ENCODE measurements at regions not wholly inside any gene's neighbourhood (a gene's known extent, or its start where the extent isn't known, plus 50 kb on each side); places are given as distances from the start of the nearest gene placed in this dataset.

DNA sequence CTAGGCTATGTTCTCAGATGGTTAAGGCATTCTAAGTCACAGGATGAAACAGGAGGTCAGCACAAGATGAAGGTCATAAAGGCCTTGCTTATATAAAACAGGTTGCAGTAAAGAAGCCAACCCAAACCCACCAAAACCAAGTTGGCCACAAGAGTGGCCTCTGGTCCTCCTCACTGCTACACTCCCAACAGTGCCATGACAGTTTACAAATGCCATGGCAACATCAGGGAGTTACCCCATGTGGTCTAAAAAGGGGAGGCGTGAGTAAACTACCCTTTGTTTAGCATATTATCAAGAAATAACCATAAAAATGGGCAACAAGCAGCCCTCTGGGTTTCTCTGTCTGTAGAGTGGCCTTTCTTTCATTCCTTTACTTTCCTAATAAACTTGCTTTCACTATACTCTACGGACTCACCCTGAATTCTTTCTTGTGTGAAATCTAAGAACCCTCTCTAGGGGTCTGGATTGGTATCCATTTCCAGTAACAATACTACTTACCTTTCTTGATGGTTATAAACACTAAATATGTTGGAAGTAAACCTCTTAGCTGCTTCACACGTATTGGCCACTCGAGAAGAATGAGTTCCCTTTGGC lies 1237.9 kb downstream of the FAM181B start:
- no peak for DNase-seq

DNA sequence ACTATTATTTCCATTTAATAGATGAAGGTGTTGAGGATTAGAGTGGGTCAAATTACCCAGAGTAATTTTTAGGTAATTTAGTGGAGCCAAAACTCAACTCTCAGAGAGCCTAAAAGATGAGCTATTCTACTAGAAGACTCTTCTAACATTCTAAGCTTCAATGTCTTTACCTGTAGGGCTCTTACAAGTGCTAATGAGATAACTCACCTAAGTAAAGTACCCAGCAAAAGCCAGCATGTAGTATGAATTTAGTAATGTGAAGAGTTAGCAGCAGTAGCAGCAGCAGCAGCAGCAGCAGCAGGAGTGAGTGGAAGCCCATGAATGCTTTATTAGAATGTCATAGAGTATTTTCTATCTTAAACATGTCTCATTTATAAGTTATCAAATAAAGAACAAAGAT lies 1239.2 kb downstream of the FAM181B start:
- no peak for DNase-seq

DNA sequence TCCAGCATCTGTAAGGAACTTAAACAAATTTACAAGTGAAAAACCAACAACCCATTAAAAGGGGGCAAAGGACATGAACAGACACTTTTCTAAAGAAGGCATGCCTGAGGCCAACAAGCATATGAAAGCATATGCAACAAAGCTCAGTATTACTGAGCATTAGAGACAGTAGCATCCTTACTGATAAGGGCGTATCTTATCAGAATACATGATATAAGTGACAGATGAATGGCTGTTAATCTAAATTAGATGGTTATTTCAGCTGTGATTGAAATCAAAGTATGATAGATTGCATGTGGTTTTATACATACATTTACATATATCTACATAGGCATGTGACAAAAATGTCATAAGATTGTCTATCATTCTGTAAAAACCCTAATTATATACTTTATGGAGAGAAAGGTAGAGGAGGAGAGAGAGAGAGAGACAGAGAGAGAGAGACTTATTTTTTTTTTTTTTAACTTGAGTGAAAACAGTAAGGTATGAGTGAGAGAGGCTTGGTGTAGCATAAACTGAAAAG lies 1240.7 kb downstream of the FAM181B start:
- no peak for DNase-seq

DNA sequence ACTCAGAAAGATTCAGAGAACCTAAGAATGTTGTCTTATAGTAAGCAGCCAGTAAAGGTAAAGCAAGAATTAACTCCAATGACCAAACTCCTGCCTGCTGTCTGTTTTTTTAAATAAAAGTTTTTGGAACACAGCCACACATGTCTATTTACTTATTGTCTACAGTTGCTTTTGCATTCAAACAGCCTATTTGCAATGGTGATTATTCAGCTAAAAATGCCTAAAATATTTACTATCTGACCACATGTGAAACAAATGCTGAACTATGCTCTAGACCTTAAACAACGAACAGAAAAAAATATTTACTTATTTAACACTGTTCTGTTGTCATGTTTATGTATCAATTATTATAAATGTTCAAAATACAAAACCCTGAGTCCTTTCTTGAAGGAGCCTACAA lies 1246.6 kb downstream of the FAM181B start:
- no peak for DNase-seq

DNA sequence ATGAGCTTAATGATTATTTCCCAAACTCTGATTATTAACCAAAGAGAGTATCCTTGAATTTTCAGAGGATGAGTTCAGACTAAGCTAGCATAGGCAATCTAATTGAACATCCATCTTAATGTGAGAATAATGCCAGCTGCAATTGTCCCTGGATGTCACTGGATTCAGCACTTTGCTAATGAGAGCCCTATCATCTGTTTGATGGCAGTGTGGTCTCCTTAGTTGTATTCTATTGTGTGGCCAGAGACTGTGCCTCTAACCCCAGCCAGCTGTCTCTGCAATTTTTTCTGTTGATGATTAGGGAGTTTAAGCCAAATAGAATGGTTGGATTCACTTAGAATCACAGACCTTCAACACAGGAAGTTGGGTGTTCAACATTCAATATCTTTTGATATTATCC lies 1249.5 kb downstream of the FAM181B start:
- no peak for DNase-seq

DNA sequence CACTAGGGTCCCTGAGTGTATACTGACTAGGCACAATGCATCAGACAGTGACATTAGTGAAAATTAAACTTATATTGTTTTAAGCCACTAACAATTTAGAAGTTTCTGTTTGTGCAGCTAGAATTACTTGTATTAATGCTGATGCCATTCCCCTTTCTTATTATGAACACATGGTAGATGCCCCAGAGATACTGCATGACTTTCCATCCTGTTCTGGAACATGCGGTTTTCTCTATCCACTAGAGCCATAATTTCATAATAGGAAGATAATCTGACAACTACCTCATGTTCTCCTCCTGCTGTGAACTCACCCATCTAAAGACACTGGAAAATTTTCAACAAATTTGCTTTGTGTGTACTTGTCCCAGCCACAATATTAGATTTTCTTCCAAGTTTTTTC lies 1256.4 kb downstream of the FAM181B start:
- no peak for DNase-seq

DNA sequence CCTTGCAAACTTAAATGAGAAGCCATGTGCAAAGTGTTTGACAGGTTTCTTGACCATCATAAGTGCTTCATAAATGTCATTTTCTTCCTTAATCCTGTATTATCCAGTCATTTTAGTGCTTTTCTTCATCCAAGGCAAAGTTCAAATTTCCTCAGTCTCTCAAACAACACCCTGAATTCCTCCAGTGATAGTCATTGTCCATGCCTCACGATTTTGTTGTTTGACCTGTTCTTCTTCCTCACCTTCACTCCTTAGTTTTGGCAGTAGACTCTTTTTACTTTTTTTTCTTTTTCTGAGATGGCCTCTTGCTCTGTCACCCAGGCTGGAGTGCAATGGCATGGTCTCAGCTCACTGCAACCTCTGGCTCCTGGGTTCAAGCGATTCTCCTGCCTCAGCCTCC lies 1257.3 kb downstream of the FAM181B start:
- no peak for DNase-seq

DNA sequence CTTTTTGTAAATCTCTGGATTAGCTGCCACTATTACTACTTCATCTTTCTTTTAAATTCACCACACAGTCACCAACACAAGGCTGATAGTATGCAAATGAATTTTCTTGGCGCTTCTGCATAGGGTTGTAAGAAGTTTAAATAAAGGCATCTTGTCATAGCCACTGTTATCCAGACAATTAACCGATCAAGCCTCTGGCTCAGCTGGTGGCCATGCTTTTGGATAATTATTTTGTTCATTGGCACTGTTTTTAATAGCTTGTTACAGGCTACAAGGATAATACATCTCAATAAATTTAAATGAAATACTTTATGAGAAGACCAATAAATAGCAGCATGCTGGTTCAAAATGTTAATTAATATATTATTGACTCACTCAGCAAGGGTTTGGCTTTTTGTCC lies 1261.0 kb downstream of the FAM181B start:
- no peak for DNase-seq

DNA sequence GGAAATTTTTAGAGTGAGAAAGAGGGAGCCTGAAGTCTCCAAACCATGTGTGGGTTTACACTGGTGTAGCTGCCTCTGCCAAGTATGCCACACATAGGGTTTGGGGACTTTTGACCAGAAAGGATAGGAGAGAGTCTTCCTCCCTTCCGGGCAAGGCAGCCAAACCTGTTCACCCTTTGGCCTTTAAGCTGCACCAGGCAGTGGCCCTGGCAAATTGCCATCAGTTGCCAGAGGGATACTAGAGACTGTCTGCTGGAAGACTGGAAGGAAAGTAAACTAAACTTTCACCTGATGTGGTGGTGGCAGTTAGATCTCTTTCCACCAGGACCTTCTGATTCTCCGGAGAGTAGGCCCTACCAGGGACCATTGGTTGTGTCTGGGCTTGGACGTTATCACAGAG lies 1263.2 kb downstream of the FAM181B start:
- no peak for DNase-seq

DNA sequence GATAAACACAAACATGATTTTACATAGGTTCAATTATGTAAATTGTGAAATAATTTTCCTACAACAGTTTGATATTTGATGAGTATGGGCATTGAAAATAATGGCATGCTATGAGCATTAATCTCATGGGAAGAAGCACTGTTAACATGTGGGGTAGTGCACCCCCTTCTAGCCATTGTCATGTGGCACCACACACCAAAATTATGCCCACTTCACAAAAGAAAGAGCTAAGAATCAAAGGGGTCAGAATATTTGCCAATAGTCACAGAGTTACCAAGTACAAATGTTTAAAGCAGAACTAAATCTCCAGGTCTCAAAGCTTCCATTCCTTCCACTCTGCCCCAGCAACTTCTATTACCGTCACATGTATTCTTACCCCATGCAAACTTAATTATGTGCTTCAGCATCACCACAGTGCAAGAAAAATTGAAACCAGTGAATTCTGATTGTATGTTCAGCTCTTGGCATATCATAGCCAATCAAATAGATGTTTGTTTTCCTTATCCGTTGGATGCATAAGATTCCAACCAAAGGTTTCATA lies 1273.8 kb downstream of the FAM181B start:
- no peak for DNase-seq

DNA sequence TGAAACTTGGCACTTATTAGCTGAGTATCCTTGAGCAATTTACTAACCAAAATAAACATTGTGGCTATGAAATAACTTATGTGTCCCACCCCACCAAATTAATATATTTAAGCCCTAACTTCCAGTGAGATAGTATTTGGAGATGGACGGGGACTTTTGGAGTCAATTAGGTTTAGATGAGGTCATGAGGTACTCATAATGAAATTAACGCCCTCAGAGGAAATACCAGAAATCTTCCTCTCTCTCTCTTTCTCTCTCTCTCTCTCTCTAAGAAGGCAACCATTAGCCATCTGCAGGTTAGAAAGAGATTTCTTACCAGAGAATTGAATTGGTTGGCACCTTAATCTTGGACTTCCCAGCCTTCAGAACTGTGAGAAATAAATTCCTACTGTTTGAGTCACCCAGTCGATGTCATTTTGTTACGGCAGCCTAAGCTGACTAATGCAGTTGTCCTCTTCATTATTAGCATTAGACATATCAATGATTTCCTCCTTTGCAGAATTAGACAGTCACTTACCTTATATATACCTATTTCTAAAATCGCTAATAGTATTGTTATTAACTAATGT lies 1284.0 kb downstream of the FAM181B start:
- no peak for DNase-seq

DNA sequence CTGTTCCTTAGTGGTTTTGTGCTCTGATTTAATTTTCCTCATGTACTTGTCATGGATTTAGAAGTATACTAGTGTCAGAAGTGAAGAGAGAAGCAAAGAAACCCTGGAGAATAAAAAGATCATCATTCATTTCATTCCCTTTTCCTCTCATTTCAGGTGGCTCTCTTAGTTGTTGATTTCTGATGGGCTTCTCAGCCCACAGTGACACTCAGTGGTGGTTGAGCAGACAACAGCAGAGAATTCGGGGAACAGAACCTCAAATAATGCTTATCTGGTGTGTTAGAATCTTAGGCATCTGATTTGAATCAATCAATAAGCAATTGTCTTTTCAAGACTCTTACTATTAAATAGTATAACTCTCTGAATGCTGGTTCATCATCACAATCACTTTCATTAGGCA lies 1289.4 kb downstream of the FAM181B start:
- no peak for DNase-seq

DNA sequence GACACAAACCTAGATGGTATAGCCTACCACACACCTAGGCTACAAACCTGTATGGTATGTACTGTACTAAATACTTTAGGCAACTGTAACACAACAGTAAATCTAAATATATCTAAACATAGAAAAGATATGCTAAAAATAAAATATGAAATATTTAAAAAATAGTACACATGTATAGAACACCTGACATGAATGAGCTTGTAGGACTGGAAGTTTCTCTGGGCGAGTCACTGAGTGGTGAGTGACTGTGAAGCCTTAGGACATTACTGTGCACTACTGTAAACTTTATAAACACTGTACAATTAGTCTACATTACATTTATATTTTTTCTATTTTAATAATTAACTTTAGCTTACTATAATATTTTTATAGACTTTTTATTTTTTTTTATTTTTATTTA lies 1301.3 kb downstream of the FAM181B start:
- no peak for DNase-seq

DNA sequence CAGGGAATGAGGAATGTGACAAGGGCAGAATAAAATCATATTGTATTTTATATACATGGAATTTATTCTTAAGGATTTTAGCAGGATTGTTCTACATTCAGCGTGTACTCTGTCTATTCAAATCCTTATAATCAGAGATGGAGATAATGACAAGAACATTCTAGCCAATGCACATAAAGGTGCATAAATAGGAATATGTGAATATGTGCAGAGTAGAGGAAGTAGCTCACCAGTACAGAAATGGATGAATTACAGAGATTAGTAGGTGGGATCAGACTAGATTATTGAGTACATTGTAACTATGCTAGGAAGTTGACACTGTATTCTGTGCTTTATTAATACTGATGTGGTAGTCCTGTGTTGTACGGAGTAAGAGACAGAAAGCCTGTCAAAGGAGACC lies 1308.8 kb downstream of the FAM181B start:
- DNase-seq: no peak

DNA sequence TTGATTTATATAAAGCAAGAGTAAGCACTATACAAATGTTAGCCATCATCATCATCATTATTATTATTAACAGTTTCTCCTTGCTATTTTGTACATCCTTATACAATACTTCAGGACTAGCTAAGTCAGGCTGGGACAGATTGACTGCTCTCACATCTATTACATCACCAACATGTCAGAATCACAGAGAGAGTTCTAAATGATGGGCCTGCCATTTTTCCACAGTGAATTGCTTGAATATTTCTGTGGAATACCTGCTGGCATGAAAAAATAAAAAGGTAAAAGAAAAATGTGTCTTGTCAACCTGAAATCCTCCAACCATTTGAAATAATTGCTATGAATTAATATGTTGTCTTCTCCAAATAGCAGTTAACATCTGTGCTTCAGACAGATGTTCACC lies 1311.3 kb downstream of the FAM181B start:
- no peak for DNase-seq

DNA sequence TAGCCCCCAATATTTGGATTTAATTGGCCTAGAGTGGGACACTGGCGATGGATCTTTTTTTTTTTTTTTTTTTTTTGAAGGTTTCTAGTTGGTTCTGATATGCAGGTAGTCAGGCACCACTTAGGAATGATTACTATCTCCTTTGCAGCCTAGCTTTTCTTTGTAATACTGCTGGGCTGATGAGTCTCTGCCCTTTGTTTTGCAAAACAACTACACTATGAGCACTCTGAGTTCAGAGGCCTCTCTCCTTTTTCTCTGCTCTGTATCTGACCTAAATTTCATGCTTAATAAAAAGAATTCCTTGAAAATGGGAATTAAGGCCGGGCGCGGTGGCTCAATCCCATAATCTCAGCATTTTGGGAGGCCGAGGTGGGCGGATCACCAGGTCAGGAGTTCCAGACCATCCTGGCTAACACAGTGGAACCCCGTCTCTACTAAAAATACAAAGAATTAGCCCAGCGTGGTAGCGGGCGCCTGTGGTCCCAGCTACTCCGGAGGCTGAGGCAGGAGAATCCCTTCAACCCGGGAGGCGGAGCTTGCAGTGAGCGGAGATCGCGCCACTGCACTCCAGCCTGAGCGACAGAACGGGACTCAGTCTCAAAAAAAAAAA lies 1312.3 kb downstream of the FAM181B start:
- no peak for DNase-seq

DNA sequence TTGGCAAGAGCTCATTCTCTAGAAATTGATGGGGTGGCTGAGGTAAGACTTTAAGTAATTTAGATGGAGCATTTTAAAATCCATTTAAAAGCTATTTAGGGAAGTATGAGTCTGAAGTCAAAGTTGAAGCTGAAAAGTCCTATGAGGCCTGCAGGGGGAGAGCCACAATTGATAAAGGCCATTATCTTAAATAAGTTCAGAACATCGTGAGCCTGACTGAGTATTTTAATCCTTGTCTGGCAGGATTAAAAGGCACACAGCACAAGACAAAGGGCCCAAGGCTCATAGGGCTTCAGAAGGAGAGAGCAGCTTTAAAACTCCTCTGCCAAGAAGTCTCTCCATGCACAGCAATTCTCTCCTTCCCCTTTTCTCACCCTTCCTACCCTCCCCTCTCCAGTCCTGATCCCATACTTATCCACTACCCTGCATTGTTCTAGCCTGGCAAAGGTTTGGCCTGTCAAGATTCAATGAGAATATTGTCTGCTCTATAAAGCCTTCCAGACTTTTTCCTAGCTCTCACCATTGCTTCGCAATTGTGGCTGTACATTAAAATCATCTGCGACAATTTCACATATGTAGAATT lies 1312.9 kb downstream of the FAM181B start:
- DNase-seq: no peak

DNA sequence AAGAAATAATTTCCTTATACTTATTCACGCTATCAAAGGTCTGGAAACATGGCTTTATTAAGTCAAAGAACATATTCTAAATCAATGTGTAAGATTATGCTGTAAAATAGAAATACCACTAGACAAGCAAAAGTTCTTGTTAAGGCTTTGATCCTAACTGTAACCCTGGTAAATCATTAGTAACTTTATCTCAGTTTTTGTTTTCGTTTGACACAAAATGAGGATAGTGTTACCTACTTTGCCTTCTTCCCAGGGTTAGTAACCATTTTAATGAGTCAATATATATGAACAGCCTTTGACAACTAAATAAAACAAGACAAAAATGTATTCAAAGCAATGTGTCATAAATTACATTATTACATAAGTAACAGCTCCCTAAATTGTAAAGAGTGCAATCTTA lies 1336.3 kb downstream of the FAM181B start:
- DNase-seq: no peak

DNA sequence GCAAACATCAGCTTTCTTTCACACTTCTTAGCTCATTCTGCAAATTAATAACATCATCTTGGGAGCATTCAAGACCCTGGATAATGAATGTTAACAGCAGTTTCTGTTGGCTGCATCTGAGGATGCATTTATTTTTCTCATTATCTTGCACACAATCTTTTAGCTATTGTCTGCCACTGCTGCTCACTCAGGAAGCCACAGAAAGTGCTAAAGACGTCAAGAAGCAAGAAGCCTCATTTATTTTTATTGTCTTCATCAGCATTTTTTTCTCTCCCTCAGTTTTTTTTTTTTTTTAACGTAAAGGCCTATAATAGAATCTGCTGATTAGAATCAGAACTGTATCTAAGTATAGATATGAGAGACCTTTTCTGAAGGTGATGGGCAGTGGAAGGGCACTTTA lies 1339.4 kb downstream of the FAM181B start:
- no peak for DNase-seq

DNA sequence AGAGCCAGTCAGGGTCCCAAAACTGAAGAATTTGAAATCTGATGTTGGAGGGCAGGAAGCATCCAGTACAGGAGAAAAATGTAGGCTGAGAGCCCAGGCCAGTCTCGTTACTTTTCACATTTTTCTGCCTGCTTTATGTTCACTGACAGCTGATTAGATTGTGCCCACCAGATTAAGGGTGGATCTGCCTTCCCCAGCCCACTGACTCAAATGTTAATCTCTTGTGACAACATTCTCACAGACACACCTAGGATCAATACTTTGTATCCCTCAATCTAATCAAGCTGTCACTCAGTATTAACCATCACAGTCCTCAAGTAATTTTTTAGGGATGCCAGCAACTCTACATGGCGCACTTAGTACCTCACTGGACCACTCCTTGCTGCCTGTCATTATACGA lies 1345.3 kb downstream of the FAM181B start:
- DNase-seq: no peak

DNA sequence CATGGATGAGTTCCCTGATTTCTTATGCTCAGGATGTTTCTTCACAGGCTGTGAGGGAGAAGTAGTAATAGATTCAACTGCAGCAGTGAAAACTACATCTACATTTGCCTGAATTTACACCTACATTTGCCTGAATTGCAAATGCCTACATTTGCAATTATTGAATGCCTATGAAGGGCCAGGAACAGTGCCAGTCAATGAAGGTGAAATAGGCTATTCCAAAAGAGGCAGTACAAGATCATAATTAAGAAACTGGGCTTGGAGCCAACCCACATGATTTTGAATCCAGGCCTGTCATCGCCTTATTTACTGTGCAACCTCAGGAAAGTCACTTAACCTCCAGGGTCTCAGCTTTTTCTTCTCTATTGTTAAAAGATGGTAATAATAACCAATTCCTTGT lies 1353.3 kb downstream of the FAM181B start:
- no peak for DNase-seq

DNA sequence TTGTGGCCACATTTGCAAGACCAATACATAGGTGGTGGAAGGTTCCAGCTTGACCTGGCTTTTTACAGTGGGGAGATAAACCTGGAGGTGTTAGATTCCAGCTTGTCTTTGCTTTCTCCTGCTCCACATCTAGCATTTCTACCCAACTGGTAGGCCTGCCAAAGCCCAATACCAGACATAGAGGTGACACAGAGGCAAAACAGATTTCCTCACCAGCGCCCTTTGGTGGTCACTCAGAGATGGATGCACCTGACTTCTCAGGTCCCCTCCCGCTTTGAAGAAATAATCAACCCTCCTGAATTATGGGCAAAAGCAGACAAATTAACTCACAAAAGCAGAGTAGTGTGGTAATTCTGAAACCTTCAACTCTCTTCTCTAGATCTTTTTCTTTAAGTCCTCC lies 1356.2 kb downstream of the FAM181B start:
- no peak for DNase-seq

DNA sequence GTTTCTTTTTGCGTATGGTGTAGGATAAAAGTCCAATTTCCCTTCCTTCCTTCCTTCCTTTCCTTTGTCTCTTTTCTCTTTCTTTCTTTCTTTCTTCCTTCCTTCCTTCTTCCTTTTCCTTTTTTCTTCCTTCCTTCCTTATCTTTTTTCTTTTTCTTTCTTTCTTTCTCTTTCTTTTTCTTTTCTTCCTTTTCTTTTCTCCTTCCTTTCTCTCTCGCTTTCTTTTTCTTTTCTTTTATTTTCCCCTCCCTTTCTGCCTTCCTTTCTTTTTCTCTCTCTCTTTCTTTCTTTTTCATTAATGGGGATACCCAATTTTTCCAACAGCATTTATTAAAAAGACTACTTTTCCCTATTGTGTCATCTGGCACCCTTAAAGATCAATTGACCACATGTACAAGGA lies 1359.7 kb downstream of the FAM181B start:
- DNase-seq: no peak

DNA sequence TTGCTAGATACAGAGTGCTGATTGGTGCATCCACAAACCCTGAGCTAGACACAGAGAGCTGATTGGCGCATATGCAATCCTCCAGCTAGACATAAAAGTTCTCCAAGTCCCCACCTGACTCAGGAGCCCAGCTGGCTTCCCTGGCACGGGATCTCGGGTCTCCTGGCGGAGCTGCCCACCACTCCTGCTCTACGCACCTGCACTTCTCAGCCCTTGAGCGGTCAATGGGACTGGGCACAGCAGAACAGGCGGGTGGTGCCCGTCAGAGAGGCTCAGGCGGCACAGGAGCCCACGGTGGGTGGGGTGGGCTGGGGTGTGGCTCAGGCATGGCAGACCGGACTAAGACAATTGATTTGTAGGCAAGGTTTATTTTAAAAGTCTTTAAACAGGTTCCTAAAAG lies 1365.5 kb downstream of the FAM181B start:
- no peak for DNase-seq

All from inflammatory macrophage treated with lipopolysaccharide for 4 hours (primary cell).